WERI-Rb-1 (cell line): ENCODE measurements at regions not wholly inside any gene's neighbourhood (a gene's known extent, or its start where the extent isn't known, plus 50 kb on each side); places are given as distances from the start of the nearest gene placed in this dataset.

Experiments
- DNase-seq: peaks from one replicate; pipeline ENCODE4 v3.0.0-alpha.2; 2020
- H3K27ac ChIP-seq: fragments of 250-450 bp; sonication (Bioruptor Pico); 2 replicates; pipeline ENCODE4 v1.5.1; 2020; ENCODE audit warnings: mild to moderate bottlenecking, moderate library complexity
- H3K27me3 ChIP-seq: fragments of 250-450 bp; sonication (Bioruptor Pico); 2 replicates; pipeline ENCODE4 v1.5.1; 2021; ENCODE audit warnings: mild to moderate bottlenecking, low read depth, moderate library complexity; ENCODE audit not compliant: insufficient read depth, severe bottlenecking
- H3K36me3 ChIP-seq: fragments of 250-450 bp; sonication (Bioruptor Pico); 2 replicates; pipeline ENCODE4 v1.5.1; 2020; ENCODE audit warnings: mild to moderate bottlenecking, moderate library complexity
- H3K4me3 ChIP-seq: 2 replicates; pipeline ENCODE4 v1.5.1; 2011; ENCODE audit warnings: low read depth, mild to moderate bottlenecking, control low read depth, low read length
- H3K9me3 ChIP-seq: fragments of 250-450 bp; sonication (Bioruptor Pico); 2 replicates; pipeline ENCODE4 v1.5.1; 2021; ENCODE audit warnings: mild to moderate bottlenecking, moderate library complexity; ENCODE audit not compliant: severe bottlenecking
- CTCF ChIP-seq: IDR thresholded peaks from 2 replicates; pipeline ENCODE4 v1.5.1; 2011; ENCODE audit warnings: low read depth, mild to moderate bottlenecking, control low read depth, inconsistent platforms, low read length

GRCh38 chr4:23276076-23276475 lies 583.3 kb downstream of the GBA3 start:
- Histone ChIP-seq H3K9me3 (no peaks in the 10 kb centered on the region), H3K36me3 (no peaks in the 10 kb centered on the region), H3K27ac (no peak overlapping the region), H3K27me3 (no peaks in the 10 kb centered on the region), H3K4me3 (no peak overlapping the region)
- no peak for DNase-seq
- no peak for TF ChIP-seq CTCF

DNA sequence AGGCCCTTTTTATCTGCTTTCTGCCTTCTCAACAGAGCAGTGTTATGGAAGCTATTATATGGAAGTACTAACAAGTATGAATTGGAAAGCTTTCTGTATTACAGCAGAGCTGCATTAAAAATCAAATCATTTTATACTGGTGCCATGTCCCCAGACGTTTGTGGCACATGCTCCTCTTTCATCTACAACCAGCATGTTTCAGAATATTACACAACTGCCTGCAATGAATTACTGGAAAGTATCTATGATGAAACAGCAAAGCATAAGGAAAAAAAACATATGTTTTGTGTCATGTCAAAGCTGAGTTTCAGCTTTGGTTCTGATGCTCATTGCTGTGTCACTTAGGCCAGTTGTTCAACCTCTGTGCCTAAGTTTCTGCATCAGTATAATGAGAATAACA lies 576.8 kb downstream of the GBA3 start:
- Histone ChIP-seq H3K36me3 (no peaks in the 10 kb centered on the region), H3K27me3 (no peaks in the 10 kb centered on the region), H3K4me3 (no peak overlapping the region), H3K27ac (no peak overlapping the region), H3K9me3 (no peaks in the 10 kb centered on the region)
- TF ChIP-seq CTCF: no peak
- no peak for DNase-seq

GRCh38 chr4:23268072-23268771 lies 575.5 kb downstream of the GBA3 start:
- no peak overlapping the region for H3K4me3 ChIP-seq
- no peak overlapping the region for H3K27ac ChIP-seq
- DNase-seq: no peak
- no peaks in the 10 kb centered on the region for H3K27me3 ChIP-seq
- no peaks in the 10 kb centered on the region for H3K9me3 ChIP-seq
- TF ChIP-seq CTCF: no peak
- H3K36me3 ChIP-seq: no peaks in the 10 kb centered on the region

DNA sequence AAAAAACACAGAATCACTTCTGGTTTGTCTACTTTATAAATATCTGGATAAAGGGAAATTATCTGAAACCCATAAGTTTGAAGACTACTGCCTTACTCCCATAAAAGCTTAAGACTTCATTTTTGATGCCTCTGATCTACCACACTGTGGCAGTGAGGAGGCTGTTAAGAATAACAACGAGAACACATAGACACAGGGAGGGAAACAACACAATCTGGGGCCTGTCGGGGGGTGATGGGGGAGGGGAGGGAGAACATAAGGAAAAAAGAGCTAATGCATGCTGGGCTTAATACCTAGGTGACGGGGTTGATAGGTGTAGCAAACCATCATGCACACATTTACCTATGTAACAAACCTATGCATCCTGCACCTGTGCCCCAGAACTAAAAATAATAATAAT lies 573.7 kb downstream of the GBA3 start:
- DNase-seq: peak; percentile 12
- Histone ChIP-seq H3K9me3 (no peaks in the 10 kb centered on the region), H3K36me3 (no peaks in the 10 kb centered on the region), H3K27me3 (no peaks in the 10 kb centered on the region), H3K27ac (no peak overlapping the region), H3K4me3 (no peak overlapping the region)
- no peak for TF ChIP-seq CTCF

DNA sequence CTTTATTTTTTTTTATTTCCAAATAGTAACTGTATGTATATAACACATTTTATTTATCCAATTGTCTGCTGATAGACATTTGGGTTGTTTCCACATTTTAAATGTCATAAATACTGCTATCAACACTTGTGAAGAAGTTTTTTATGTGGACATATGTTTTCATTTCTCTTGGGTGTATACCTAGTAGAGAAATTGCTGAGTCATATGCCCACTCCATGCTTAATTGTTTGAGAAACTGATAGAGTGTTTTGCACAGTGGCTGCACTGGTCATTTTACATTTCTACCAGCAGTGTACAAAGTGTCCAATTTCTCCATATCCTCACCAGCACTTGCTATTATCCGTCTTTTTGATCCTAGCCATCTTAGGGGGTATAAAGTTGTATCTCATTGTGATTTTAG lies 567.8 kb downstream of the GBA3 start:
- H3K36me3 ChIP-seq: no peaks in the 10 kb centered on the region
- H3K27ac ChIP-seq: no peak overlapping the region
- no peak overlapping the region for H3K4me3 ChIP-seq
- DNase-seq: no peak
- TF ChIP-seq CTCF: no peak
- H3K27me3 ChIP-seq: no peaks in the 10 kb centered on the region
- no peaks in the 10 kb centered on the region for H3K9me3 ChIP-seq

- Histone ChIP-seq H3K27me3 (no peaks in the 10 kb centered on the region), H3K9me3 (no peaks in the 10 kb centered on the region), H3K27ac (no peak overlapping the region), H3K4me3 (no peak overlapping the region), H3K36me3 (no peaks in the 10 kb centered on the region)
- no peak for DNase-seq
- no peak for TF ChIP-seq CTCF
Observed at GRCh38 chr4:23245203-23245832, 552.6 kb downstream of the GBA3 start.
